NCI-H2081 (cell line): ENCODE measurements at regions not wholly inside any gene's neighbourhood (a gene's known extent, or its start where the extent isn't known, plus 50 kb on each side); places are given as distances from the start of the nearest gene placed in this dataset.

Experiments used
- DNase-seq, 2 experiments: peaks; one replicate each; lab custom pipeline; 2025; lab: John Stamatoyannopoulos, UW

DNA sequence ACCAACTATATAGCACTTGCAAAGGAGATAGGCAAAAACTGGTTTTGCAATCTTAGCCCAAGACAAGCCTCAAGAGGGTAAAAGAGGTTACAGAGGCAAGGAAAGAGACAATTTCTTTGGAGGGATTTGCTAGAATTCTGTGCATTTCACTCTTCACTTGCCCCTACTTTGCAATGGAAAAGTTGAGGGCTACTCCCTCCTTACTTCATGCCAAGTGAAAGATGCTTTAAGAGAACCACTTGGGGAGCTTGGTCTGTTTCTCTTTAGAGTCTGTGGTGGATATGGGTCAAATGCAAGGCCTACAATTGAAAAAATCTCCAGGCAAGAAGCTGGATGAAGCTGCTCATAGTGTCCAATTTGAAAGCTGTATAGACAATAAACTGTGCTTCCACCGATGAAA lies 167.7 kb upstream of the DIO2 start:
- no peak for DNase-seq

DNA sequence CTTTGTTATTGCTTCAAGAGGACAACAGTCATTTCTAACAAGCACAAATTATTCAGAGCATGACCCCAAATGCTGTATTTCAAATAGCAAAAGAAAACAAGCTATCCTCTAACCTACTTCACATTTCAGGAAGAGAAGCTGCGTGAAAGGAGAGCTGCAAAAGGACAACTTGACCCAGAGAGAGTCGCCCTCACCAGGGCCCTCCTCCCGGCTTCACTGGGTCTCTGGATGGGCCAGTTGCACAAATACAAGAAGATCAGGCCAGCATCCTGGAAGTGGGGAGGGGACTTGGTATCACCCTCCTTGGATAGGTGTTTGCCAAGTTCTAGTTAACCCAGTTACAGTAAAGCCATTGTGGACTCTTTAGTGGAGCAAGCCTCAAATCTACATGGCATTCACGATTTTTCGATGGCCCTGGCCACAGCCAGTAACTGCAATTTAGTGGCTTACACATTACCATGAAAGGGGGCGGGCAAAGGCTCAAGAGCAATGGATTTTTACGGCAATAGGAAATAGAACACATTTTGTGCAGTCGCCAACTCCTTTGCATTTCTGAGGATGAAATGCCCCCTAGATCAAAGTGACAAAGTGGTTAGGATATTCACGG lies 166.9 kb upstream of the DIO2 start:
- DNase-seq: no peak

DNA sequence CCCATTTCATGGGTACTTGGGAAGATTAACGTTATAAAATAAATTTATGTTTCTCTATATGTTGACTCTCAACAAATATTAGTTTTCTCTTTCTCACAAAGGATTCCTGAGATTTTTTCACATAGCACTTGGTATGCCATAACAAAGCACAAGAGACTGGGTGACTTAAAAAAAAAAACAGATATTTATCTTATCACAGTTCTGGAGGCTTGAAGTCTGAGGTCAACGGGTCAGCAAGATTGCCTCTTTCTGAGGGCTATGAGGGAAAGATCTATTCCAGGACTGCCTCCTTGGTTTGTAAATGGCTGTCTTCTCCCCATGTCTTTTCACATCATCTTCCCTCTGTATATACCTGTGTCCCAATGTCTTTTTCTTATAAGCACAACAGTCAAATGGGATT lies 153.5 kb upstream of the DIO2 start:
- DNase-seq: no peak

DNA sequence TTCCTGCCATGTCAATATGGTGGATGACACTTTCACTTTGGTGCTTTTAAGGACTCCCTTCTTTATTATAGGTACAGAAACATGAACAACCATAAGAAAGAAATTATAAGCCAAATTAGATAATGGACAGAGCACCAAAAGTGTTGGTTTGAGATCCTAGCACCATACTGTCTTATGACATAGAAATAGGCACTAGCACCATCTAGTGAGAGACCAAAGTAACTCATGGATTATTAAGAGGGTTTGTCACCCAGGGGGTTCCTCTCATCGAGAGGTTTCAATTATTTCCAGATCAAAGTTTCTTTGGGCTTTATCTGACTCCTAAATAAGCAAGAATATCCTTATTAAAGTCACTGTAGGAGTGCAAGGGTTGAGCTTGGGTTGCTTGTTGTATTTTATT lies 153.0 kb upstream of the DIO2 start:
- DNase-seq: peak; percentile 8 to 38

DNA sequence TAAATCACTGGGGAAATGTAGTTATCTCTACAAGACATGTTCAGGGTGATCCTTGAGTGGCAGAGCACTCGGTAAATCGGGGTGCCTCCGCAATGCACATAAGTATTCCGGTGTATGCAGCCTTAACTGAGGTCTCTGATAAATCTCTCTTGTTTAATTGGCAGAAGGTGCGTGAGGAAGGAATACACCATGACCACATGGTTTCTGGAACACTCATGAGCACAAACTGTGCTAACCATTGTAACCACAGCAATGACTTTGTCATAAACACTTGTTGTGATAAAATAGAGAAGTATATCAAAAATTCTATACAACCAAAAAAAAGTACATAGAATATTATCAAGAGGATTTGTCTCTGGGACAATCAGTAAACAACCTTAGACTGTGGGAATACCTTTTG lies 146.8 kb upstream of the DIO2 start:
- no peak for DNase-seq

DNA sequence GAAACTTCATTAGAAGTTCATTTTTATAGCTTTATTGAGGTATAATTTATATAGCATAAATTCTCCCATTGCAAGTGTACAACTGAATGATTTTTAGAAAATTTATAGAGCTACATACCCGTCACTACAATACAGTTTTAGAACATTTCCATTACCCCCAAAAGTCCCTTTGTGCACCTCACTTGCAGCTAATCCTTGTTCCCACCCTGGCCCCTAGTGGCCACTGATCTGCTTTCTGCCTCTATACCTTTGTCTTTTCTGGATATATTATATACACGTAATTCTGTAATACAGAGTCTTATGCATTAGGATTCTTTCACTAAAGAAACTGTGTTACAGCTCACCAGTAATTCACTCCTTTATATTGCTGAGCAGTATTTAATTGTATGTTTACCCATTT lies 145.1 kb upstream of the DIO2 start:
- DNase-seq: peak in 1 of 2 experiments; percentile 20

DNA sequence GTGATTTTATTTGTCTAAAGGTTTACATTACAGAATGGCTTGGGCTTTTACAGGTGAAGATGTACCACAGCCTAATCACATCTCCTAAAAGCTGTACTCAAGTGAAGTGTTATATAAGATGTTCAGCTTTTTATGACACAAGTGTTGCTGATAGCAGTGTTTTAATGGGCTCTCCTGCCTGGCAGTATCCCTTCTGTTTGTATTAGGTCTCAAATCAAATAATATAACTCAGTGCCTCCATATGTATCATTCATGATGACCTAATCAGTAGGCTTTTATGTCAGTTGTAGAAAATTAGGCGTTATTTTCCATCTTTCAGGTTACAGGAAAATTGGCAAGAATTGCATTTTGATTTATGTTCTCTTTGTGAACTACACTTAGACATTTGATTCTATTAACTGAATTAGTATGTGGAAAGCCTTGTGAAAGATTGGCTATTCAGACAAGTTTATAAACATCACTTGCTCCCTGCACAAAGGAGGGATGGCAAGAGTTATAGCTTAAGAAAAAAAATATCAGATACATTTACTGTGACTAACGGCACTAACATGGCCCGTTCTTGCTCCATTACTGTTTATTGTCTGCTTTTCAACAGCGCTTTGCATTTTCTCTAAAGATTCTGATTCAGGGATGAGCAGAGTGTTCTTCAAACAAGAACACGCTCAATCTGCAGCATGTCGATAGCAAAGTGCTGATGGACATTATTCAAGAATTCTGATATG lies 143.7 kb upstream of the DIO2 start:
- DNase-seq: peak in 1 of 2 experiments; percentile 42

DNA sequence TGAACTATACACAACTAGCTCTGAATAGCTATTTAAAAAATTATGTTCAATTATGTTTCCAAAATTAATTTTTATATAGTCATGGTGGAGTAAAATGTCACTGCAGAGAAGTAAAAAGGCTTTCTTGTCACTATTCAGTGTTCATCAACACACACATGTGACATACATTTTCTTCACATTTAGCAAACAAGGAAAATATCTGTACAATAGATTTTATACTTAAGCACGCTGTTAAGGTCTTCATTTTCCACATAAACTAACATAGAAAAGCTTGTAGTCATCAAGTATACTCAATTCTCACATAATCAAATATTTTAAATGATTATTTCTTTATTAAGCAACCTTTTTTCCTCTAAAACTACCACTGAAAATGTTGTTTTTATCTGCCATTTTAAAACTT lies 141.2 kb upstream of the DIO2 start:
- no peak for DNase-seq

DNA sequence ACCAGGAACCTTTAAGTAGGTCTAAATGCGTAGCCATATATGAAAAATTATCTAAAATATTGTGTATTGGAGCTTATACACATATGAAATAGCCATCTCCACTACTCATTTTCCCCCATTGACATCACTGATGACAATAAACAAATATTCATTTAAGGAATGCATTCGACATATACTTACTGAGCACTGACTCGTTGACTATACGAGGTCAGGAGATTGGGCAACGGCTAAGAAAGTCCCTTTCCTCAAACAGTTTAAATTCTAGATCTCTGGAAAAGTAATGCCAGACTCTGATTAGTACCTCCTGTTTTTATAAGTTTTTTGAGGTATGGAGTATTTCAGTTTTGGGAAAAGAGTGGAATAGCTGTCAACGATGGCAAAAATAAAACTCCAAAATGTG lies 139.4 kb upstream of the DIO2 start:
- DNase-seq: no peak

DNA sequence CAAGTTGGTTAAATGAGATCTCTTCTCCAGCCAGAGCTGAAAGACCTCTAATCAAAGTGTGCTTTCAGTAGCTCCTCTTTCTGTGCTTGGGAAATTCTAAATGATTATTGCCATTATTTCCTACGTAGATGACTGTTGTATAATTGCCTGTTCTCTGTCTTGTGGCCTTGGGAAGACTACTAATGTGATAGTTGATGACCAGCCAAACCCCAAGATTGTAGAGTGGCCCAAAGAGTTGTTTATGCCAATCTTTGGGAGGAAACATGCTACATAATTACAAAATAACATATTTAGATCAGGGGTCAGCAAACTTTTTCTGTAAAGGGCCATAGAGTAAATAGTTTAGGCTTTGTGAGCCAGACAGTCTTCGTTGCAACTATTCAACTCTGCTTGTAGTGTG lies 135.1 kb upstream of the DIO2 start:
- no peak for DNase-seq

DNA sequence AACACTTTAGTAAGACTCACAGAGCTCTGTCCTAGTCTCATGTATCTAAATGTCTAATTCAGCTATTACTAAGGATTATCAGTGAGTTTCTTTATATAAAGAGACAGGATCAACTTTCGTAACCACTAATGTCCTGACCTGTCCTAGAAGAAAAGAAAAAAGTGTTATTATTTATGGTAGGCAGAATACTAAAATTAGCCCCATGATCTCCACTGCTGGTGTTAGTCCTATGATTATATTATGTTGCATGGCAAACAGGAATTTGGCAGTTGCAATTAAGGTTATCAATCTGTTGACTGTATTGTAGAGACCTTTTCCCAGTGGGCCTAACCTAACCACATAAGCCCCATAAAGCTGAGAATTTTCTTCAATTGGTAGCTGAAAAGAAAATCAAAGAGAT lies 132.9 kb upstream of the DIO2 start:
- DNase-seq: no peak

DNA sequence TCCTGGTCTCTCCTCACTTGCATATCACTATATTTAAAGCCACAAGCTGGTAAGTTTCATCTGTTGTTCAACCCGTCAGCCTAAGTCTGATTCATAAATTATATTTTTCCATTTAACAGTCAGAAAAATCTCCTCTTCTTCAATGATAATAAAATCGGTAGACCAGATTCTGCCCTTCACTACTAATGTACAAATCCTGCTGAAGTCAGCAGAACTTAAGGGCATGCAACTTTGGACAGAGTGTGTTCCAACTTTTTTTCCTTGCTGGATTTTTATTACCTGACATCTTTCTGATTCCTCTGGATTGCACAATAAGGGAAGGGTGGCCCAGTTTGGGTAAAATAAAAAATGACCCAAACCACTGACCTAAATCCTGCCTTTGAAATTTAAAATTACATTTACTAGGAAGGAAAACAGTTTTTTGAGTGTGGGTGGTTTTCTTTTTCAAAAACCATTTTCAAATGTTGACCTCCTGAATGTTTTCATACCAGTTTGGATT lies 125.4 kb upstream of the DIO2 start:
- no peak for DNase-seq

DNA sequence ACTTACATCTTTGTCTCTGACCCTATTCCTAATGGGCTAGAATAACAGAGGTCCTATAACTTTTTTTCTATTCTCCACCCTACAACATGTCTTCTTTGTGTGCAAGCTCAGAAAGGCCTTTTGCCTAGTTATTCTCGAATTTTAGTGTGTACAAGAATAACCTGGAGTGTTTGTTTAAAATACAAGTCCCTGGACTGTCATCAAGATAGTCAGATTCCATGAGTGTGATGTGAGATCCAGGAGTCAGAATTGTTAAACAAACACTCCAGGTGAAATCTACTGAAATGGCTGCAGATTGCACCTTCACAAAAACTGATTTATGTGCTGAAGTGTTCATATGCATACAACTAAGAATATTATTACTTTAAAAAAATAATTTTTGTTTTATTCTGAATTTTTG lies 114.4 kb upstream of the DIO2 start:
- no peak for DNase-seq

DNA sequence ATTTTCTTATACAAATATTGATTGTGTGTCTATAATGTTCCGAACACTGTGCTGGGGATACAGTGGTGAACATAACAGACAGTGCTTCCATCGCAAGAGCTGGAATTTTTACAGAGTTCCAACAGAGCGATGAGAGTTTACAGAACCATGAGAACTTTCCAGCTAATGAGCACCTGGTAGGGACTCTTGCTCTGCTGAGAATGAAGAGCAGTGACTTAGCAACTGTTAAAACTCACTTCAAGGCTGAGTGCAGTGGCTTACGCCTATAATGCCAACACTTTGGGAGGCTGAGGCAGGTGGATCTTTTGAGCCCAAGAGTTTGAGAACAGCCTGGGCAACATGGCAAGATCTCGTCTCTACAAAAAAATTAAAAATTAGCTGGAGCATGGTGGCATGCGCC lies 113.8 kb upstream of the DIO2 start:
- no peak for DNase-seq

DNA sequence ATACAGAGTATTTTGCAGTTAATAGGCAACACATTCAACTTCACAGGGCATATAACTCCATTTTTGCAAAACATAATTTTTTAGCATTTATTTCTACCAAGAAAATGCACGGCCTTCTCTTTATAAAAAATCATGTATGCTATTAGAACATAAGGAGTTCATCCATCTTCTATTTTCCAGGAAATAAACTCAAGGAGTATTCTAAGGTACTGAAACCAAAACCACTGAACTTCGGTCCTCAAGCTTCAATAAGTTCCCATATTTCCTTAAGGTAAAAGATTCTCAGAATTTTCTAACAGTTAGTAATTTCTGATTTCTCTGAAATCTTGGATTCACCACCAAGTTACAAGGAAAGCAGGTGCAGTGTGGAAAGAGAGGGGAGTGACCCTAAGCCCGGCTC lies 113.3 kb upstream of the DIO2 start:
- no peak for DNase-seq

DNA sequence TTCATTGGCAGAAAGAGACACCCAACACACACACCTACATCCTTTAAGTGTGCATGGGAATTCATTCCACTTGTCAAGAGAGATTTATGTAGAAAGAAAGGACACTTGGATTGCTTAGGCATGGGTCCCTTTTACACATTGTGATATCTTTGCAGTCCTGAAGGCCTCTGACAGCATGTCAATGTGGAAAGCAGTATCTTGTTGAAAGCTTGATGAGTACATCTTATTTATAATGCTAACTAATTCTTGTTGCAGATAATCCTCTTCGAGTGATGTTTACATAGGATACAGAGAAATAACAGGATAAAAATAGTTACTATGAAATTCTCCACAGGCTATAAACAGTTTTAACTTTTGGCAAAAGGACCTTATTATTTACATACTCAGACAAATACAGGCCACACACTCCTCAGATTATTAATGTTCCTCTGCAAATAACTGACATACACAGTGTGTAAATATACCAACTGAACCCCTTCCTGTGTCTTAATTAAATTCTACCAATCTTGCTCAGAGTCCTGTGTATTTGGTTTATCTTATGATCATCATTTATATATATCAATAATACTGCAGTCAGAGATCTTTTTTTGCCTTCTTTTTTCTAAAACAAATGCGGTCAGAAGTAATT lies 111.8 kb upstream of the DIO2 start:
- DNase-seq: no peak

DNA sequence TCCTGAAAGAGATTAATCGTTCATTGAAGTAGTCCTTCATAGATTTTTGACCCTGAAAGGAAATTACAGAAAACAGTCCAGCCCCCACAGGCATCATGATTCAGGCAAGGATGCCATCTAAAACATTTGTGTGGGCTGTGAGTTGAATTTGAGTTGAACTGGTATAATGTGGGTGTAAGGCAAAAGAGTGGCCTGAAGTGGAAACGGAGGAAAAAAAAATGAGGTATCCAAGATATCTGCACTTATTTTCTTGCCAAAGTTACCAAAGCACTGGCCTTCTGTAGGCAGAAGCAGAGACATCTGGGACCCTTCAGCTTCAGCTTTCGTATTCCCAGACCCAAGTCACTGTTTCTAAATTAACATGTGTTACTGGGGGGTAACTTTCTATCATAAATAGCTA lies 105.1 kb upstream of the DIO2 start:
- DNase-seq: no peak

DNA sequence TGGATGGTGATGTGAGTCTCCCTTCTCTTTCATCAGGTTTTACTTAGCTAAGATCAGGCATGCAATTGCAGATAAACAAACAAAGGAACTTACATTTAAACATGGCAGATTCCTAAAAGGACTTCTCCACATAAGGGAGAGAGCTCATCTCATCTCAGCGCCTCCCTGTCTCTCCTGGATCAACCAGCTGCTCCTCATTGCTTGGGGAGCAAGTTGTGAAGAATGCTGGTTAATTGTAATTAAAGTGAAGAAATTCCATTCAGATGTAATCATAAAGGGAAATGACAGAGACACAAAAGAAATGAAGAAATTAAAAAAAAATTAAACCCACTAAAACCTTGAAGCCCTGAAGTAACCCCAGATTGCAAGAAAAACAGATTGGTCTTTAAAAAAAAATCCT lies 104.4 kb upstream of the DIO2 start:
- DNase-seq: no peak

DNA sequence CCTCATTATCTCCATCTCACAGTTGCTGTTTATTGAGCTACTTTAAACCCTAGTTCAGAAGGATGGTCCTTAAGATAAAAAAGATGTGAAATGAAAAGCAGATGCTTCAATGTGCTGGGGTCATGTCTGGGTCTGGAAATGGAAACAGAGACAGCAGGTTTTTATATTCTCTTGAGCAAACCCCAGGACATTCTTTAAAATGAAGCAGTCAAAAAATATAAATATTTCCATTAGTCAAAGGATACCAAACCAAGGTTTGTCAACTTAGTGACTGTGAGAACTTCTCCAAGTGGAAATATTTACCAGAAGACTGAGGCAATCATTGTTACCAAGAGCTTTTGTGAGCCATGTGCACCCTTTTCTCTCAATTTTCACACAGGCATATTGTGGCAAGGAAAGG lies 102.5 kb upstream of the DIO2 start:
- DNase-seq: no peak

DNA sequence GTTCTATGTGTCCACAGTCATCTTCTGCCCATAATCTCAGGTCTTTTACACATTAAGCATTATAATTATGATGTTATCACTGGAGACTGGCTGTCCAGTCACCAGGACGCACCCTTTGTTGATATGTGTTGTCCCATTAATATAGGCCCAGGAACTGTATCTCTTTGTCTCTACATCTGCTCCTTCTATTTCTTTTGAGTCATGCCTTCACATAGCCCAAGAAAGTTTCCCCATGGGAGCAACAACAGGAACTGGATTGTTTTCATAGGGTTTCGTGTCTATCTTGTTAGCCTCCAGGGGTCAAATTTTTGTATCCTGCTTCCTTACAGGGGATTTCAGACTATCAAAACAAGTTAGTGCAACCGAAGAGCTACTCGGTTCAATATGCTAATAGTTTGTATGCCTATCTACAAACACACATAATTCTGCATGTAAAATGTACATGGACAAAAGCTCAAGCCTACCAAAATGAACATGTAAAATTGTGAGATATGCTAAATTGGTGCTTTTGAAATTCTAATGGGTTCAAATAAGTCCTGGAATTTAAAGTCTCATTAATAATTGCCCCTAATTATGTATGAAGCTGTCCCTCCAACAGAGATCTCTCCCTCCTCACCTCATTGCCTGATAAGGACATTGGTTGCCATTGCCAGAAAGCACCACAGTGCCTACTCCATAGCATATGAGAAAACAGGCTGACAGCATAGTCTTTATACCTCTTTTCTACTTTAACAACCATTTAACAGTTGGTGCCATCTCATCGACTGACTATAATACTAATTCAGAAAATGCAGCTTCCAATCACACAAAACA lies 99.8 kb upstream of the DIO2 start:
- DNase-seq: no peak

DNA sequence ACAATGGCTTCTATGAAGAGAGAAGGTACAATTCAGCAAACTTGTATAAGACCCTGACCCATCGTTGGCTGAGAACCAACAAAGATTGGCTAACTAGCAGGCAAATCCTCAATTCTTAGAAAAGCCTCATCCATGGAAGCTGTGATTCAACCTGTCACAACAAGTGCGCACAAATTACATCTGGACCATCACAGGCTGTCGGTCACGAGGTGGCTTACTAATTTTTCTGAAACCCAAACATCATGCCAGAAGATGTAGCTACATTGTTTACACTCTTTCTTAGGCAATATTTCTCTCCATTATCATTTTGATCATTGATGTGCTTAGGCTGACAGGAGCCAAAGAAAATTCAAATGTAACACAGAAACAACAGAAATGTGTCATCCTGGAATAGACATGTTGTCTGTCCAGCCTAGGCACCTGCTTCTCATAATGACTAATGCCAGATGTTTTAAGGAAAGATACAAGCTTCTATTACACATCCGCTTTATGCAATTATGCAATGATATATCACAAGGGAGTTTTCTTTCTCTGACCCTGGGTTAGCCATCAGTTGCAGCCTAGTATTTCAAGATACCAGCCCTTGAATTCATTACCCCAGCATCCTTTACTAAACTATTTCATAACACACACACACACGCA lies 92.9 kb upstream of the DIO2 start:
- DNase-seq: no peak

DNA sequence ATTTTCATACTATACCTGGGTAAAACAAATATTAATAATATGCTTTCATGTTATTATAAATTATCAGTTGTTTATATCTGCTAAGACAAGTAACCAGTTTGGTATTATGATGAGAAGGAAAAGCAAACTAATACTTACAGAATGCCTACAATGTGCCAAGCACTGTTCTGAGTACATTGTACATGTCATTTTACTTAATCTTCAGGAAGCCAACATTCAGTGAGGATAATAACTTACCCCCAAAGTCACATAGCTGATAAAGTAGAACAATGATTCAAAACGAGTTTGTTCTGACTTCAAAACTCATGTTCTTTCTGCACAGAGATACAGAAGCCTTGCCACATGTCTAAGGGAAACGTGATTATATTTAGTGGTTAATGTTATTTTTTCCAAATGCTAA lies 89.0 kb upstream of the DIO2 start:
- DNase-seq: no peak
